Posterior cingulate gyrus (tissue), 11 donors: ENCODE measurements at regions not wholly inside any gene's neighbourhood (a gene's known extent, or its start where the extent isn't known, plus 50 kb on each side); places are given as distances from the start of the nearest gene placed in this dataset.

Experiments
- DNase-seq, 10 donors: peaks; one replicate each; pipeline versions ENCODE4 v3.0.0 to v3.0.0-alpha.2; 2020 to 2021; ENCODE audit warnings: mixed read lengths in 3 of 10
- intact Hi-C: fragments of 100-400 bp; cut with DNase I; formaldehyde crosslinking; loops from one replicate; pipeline ENCODE4 v1.15.1; 2023

GRCh38 chr12:28601570-28602058 lies 411.4 kb downstream of the CCDC91 start:
- intact Hi-C loops = no loop called here
- no peak for DNase-seq

DNA sequence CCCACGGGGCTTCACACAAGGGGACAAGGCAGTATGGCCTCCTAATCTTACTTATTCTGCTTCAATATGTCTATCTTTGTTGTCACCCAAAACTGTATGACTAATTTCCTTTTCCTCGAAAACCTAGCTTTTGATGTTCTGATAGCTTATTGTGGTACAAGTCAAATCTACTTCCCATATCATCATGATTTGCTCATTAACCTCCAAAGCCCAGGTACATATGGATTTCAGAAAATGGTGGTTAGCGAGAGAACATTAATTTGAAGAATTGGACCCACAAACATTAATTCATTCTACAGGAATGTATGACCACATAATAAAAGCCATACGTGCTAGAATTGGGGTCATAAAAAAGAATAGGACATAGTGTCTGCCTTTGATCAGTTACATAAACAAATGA lies 412.5 kb downstream of the CCDC91 start:
- no peak for DNase-seq
- intact Hi-C loops = no loop called here

GRCh38 chr12:28603239-28603638 lies 413.0 kb downstream of the CCDC91 start:
- DNase-seq = no peak
- intact Hi-C loops = no loop called here

DNA sequence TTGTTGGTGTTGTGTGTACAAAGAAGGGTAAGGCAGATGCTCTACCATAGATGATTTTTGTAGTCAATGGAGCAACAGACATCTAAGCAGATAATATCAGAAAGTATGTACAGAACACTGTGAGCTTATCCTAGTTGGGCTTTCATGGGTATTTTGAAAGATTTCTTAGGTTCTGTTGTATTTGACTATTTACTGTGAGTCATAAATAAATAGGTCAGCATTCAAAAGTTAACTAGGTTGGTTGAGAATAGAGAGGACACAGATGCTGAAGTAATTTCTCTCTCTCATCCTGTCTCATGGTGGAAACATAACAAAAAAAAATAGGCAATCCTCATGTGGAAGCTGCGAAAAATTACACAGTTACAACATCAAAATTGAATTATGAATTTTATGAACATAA lies 413.5 kb downstream of the CCDC91 start:
- intact Hi-C loops = no loop called here

GRCh38 chr12:28604240-28604639 lies 414.0 kb downstream of the CCDC91 start:
- DNase-seq = no peak
- intact Hi-C loops = no loop called here

More for the DNA sequence above, 413.5 kb downstream of the CCDC91 start:
- DNase-seq = no peak

- intact Hi-C loops = no loop called here
- no peak for DNase-seq
These were observed 416.8 kb downstream of the CCDC91 start for GRCh38 chr12:28606967-28607557.

- intact Hi-C loops = no loop called here
- DNase-seq = no peak
These were observed 420.3 kb downstream of the CCDC91 start for GRCh38 chr12:28610401-28611114.

- intact Hi-C loops = no loop called here
- DNase-seq = no peak
These were observed 420.8 kb downstream of the CCDC91 start for GRCh38 chr12:28611115-28611435.

- DNase-seq = no peak
- intact Hi-C loops = no loop called here
These were observed 421.2 kb downstream of the CCDC91 start for GRCh38 chr12:28611449-28611848.

- intact Hi-C loops = no loop called here
- DNase-seq = no peak
These were observed 427.9 kb downstream of the CCDC91 start for GRCh38 chr12:28618171-28618570.

GRCh38 chr12:28618772-28619171 lies 428.5 kb downstream of the CCDC91 start:
- intact Hi-C loops = no loop called here
- no peak for DNase-seq

DNA sequence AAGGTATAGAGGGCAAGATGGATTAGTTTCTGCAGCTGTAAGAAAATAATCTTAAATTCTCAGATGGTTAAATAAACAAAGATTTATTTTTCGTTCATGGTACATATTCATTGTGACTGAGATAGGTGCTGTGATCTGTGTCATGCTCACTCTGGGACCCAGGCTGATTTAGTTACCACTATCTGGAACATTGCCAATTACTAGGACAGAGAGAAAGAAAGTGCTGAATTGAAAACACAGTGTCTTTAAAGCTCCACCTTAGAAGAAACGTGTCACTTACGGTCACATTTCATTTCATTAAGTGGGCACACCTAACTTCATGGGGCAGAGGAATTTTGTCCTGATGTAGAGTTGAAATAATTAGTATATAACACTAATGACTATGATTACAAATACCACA lies 430.0 kb downstream of the CCDC91 start:
- DNase-seq = no peak
- intact Hi-C loops = no loop called here

DNA sequence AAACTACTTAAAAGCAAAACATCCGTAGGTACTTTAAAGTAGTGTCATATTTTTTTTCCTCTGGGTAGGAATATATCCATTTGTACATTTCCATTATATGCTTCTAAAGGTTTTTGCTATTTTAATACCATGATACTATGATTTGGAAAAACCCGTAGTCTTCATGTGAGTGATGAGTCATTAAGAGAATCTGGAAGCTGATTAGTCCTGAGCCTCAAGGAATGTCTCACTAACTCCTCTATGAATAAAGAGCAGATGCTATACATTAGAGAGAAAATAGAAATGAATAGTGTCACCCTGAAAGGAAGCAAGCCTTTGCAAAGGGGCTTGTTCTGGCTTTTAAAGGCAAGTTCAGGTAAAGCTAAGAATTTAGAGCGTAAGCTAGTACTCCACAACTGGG lies 432.1 kb downstream of the CCDC91 start:
- DNase-seq = no peak
- intact Hi-C loops = no loop called here

- no peak for DNase-seq
- intact Hi-C loops = no loop called here
These were observed 436.2 kb downstream of the CCDC91 start for GRCh38 chr12:28626504-28626903.

DNA sequence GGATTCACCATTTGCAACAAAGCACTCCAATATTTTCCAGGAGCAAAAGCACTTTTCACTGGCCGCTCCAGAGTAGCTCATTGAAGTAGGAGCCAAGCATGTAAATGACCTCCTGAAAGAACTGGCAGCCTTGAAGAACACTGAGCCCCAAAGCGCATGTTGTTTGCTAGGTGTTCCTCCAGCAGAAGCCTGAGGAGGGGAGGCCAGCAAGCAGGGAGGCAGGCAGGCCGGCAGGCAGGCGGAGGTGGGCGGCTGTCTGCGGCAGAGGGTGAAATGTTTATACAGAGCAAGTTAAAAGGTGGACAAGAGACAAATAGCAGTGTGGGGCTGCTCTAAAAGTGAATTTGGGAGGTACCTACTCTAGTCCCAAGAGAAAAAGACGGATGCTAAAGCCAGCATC lies 439.4 kb downstream of the CCDC91 start:
- intact Hi-C loops = no loop called here
- peak in 2 of 10 donors; percentile 40 to 54 for DNase-seq

DNA sequence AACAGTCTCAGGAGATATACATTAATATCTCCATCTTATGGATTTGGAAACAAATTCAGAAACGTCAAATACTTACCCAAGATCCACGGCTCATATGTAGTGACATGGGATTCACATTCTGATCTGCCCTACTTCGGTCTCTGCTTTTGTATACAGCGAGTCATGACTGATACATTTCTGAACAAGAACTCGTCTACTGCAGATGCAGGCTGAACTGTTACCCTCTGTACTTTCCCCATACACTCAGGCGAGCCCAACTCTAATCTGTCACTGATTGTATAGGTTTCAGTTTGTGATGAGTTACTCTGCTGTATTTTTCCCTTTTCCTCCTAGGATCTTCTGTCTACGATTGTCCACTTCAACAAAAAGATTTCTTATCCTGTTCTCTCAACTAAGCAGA lies 441.6 kb downstream of the CCDC91 start:
- no peak for DNase-seq
- intact Hi-C loops = no loop called here

DNA sequence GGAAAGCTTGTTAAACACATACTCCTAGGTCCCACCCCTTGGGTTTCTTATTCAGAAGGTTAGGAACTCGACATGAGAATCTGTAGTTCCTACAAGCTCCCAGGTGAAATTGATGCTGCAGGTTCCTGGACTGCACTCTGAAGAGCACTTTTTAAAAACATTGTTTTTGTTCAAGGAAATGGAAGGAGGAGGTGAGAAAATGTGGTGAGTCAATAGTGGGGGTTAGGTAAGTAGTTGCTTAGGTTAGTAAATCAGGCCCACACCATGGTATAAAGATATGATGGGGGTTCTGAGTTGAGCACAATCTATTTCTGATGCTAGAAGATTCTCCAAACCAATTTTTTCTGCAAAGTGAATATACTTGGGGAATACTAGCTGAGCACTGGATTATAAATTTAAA lies 450.3 kb downstream of the CCDC91 start:
- intact Hi-C loops = no loop called here

DNA sequence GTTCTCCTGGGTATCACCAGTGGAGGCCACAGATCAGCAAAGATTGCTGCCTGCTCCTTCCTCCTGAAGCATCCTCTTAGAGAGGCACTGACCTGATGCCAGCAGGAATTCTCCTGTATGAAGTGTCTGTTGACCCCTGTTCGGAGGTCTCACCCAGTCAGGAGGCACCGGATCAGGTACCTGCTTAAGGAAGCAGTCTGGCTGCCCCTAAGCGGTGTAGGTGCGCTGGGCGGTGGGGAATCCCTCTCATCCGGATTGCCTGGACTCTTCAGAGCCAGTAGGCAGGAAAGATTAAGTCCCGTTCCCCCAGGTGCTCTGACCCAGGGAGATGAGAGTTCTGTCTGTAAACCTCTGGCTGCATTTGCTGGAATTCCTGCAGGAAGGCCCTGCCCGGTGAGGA lies 455.2 kb downstream of the CCDC91 start:
- intact Hi-C loops = no loop called here
- peak in 2 of 10 donors; percentile 29 to 66 for DNase-seq

More for the DNA sequence above, 450.3 kb downstream of the CCDC91 start:
- no peak for DNase-seq

DNA sequence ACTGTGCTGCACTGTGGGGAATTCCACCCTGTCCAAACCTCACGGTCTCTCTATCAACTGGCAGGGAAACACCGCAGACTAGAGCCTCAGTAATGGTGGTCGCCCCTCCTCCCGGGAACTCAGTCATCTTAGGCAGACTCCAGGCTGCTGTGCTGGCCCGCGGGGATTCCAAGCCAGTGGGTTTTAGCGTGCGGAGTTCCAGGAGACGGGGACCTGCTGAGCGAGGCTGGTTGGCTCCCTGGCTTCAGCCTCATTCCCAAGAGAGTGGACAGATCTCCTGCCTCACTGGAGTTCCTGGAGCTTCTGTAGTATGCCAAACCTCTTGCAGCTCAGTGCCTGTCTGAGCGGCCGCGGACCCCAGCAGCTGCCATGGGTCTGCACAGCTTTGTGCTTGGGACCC lies 455.6 kb downstream of the CCDC91 start:
- peak in 1 of 10 donors; percentile 85 for DNase-seq
- intact Hi-C loops = no loop called here

DNA sequence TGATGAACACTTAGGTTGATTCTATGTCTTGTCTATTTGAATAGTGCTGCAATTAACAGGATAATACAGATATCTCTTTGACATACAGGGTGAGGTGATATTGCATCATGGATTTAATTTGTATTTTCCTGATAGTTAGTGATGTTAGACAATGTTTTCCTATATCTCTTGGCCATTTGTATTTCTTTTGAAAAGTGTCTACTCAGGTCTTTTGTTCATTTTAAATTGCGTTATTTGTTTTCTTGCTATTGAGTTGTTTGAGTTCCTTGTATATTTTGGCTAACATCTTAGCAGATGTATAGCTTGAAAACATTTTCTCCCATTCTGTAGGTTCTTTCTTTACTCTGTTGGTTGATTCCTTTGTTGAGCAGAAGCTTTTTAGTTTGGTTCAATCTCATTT lies 460.6 kb downstream of the CCDC91 start:
- intact Hi-C loops = no loop called here
- DNase-seq = no peak

DNA sequence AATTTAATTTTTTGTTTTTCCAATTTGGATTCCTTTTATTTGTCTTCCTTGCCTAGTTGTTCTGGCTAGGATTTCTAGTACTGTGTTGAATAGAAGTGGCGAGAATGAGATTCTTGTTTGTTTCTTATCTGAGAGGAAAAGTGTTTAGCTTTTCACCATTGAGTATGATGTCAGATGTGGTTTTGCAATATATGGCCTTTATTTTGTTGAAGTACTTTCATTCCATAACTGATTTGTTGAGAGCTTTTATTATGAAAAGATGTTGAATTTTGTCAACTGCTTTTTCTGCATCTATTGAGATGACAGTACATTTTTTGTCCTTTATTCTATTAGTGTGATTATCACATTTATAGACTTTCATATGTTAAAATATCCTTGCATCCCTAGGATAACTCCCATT lies 462.0 kb downstream of the CCDC91 start:
- DNase-seq = no peak
- intact Hi-C loops = no loop called here

- DNase-seq = no peak
- intact Hi-C loops = no loop called here
These were observed 467.1 kb upstream of the FAR2 start for GRCh38 chr12:28681980-28682379.

DNA sequence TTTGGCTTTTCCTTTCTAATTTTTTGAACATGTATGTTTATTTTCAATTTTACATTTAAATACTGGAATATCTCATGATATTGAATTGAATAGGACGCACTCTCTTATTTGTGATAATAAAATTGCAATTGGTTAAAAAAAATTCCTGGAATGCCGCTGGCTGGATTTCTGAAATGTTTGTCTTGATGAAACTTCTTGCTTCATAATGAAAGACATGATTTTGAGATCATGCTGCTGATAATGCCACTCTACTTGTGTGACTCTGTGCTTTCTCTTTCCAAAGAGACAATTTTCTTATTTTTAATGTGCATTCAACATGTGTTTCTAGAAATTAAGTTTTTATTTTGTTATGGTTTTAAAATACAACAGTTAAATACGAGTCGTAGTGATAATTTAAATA lies 465.7 kb upstream of the FAR2 start:
- intact Hi-C loops = no loop called here

More for the DNA sequence above, 465.7 kb upstream of the FAR2 start:
- no peak for DNase-seq
